Activated CD4-positive, alpha-beta T cell treated with anti-CD3 and anti-CD28 coated beads, Interleukin-2, amount 50 U/mL, for 48 hours (primary cell): ENCODE measurements at regions not wholly inside any gene's neighbourhood (a gene's known extent, or its start where the extent isn't known, plus 50 kb on each side); places are given as distances from the start of the nearest gene placed in this dataset.
"Not testable (repeated sequence)": the region's sequence is repeated elsewhere in the genome, so short reads cannot be mapped to it uniquely, and the experiment has no call there.

Experiments used
- DNase-seq, 2 experiments: peaks; one replicate each; pipeline ENCODE4 v3.0.0-alpha.2; 2020

- not testable (repeated sequence) for DNase-seq
Measured at GRCh38 chr11:116666673-116667249, 106.0 kb downstream of the BUD13 start.

DNA sequence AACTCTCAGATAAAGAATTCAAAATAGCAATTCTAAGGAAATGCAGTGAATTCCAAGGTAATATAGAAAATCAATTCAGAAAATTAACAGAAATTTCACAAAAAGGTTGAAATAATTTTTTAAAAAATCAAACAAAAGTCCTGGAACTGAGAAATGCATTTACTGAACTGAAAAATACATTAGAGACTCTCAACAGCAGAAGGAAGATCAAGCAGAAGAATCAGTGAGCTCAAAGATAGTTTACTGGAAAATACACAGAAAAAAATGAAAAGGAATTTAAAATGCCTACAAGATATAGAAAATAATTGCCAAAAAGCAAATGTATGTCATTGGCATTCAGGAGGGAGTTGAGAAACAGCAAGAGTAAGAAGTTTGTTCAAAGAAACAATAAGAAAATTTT, 107.3 kb downstream of the BUD13 start:
- DNase-seq, result no peak

DNA sequence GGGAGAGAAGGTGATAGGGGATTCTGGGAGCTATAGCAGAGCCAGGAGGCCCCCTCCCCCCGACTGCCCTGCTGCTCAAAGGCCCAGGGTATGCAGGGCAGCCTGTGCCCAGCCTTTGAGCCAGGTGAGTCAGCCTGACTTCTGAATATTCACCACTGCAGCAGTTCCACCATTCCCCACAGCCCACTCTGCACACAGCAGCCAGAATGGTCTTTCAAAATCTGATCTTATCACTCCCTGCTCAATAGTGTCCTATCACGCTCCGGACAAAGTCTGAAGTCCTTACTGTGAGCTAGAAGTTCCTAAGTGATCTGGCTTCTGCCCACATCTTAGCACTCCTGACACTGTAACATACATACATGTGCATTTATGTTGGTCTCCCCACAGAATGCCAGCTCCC, 111.7 kb downstream of the BUD13 start:
- no peak for DNase-seq

DNA sequence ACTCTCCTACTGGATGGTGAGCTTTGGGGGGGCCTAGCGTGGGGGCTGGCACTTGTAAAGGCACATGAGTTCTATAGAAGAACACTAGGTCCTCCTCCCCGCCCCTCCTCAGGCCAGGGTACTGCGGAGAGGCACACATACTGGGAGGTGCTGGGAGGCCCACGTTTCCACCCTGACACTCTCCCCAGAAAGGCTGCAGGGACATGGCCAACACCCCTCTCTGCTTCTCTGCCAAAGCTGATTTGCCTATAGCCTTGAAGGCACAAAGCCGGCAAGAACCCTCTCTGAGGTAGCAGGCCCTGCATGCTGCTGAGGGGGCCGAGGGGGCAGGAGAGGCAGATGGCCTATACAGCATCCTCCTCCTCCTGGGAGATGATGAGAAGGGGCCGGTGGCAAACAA, 112.8 kb downstream of the BUD13 start:
- DNase-seq, result no peak

DNA sequence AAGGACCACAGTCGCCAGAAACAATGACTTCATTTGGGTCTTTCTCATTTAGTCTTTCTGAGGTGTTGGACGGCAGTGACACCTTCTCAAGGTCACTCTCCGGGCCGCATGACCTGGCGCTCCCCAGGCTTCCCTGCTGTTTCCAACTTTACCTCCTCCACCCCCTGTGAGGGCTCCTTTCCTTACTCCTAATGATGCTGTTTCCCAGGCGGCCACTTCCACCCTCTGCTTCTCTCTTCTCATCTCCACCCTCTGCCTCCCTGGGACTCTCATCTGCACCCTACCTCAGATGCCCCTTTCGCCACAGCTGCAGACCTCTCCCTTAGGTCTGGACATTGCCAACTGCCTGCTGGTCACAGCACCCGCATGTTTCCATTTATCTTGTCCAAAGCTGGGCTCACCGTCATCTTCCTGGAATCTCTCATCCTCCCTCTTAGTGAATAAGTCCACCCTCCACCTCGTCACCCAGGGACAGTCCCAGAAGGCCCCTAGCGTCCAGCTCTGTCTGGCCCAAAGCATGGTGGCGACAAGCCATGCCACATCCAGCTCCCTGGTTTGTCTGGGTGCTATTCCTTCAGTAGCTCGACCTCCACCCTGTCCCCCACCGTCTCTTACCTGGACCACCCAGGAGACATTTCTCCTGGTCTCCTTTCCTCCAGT, 113.8 kb downstream of the BUD13 start:
- DNase-seq, result no peak

DNA sequence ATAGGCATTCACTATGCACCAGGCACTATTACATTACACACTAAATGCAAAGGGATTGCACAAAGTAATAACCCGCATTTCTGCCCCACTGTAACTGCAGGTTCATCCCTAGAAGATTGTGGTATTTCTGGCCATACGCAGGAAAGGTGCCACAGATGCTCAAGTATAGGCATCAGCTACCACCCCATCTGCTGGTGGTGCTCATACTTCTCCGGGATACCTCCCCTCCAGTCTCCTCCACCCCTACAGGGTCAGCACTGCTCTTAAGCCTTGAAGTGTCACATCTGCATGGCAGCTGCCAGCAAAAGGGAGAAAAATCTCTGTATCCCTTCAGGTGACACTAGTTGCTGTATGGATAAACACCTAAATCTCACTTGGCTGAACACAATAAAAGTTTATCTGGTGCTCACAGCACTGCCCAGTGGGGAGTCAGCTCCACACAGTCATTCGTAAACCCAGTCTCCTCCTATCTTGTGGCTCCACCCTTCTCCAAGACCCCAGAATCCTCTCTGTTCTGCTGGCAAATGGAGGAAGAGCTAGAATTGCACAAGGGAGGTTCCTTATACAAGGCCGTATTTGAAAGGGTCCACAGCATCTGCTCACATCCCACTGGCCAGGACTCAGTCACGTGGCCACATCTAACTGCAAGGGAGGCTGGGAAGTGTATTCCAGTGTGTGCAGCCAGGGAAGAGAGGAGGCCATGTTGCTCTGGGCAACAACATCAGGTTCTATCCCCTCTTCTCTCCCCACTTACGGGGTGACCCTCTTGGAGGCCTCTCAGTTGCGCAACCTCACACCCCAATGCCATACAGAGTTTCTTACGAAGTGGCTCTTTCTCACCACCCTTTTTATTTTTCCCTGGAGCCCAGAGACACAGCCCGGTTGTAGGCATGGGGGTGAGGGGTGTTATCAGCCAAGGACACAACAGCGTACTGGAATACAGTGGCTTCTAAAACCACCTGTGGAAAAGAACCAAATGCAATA, 114.7 kb downstream of the BUD13 start:
- no peak for DNase-seq

DNA sequence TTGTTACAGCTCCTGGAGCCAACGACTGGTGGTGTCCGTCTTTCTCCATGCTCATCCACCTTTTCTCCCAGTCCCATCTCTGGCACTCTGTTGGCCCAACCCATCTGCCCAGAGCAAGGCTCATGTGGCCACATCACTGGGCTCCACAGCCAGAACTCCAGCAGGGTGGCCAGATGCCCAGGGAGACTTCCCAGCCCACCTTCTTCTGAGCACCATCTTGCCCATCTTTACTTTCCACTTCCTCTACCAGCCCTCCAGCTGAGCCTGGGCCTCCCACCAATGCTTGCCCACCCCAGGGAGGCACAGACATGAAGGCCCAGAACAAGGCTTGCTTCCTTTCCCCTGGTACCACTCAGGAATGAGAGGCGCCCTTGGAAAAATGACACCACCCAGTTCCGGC, 116.8 kb downstream of the BUD13 start:
- DNase-seq, result no peak

DNA sequence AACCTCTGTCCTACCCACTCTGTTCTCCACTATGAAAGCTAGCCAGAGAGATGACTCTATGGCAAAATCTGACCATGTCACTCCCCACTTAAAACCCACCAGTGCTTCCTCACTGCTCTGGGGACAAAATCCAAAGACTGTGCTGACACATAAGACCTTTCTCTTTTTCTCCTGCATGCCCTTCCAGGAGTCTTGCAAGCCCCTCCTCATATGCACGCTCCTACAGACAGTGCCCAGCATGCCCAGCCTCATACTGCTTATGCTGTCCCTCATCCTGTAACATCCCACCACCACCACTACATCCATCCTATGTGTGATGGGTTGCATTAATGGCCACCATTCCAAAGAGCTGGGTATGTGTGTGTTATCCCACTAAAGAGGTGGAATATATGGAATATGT, 118.3 kb downstream of the BUD13 start:
- no peak for DNase-seq

DNA sequence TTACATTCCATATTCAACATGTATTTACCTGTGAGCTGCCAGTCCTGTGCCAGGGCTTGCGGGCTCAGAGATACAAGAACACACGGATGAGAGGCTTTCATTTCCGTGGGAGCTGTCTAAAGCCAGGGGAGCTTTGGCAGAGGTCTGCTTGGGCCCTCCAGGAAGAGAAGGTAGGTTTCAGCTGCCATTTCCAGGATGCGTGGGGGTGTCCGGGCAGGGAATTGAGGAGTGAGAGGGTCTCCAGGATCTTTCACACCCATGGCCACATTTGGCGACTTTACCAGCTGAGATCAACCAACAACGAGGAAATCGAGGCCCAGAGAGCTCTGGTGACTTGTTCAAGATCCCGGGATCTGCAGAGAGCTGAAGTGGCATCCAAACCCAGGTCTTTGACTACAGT, 119.6 kb downstream of the BUD13 start:
- no peak for DNase-seq

DNA sequence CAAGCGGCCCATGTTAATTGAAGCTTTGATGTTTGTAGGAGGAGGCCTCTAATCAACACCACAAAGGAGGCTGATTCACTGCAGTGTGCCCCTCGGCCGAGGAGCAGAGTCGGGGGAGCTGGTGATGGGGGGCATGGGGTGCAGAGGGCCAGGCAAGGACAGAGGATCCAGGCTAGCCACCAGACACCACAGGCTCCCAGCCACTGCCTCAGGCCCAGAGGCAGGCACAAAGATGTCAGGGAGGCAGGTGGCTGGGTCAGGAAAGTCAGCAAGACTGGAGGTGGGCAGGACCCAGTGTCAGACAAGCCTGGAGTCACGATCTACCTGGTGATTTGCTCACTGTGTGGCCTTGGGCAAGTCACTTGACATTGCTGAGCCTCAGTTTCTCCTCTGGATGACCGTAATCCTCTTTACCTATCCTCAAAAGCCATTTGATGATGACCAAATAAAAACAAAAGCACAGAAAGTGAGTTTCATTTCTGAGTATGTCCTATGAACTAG, 121.0 kb downstream of the BUD13 start:
- no peak for DNase-seq

GRCh38 chr11:116651098-116651736, 121.6 kb downstream of the BUD13 start:
- DNase-seq, result no peak

- DNase-seq, result no peak
Measured at GRCh38 chr11:116650052-116650451, 122.7 kb downstream of the BUD13 start.

GRCh38 chr11:116649268-116649667, 123.5 kb downstream of the BUD13 start:
- no peak for DNase-seq

- DNase-seq, result no peak
Measured at GRCh38 chr11:116648247-116649174, 124.3 kb downstream of the BUD13 start.

- no peak for DNase-seq
Measured at GRCh38 chr11:116647305-116648080, 125.3 kb downstream of the BUD13 start.

GRCh38 chr11:116646191-116646590, 126.6 kb downstream of the BUD13 start:
- DNase-seq, result no peak

- DNase-seq, result no peak
Measured at GRCh38 chr11:116644941-116645305, 127.9 kb downstream of the BUD13 start.

DNA sequence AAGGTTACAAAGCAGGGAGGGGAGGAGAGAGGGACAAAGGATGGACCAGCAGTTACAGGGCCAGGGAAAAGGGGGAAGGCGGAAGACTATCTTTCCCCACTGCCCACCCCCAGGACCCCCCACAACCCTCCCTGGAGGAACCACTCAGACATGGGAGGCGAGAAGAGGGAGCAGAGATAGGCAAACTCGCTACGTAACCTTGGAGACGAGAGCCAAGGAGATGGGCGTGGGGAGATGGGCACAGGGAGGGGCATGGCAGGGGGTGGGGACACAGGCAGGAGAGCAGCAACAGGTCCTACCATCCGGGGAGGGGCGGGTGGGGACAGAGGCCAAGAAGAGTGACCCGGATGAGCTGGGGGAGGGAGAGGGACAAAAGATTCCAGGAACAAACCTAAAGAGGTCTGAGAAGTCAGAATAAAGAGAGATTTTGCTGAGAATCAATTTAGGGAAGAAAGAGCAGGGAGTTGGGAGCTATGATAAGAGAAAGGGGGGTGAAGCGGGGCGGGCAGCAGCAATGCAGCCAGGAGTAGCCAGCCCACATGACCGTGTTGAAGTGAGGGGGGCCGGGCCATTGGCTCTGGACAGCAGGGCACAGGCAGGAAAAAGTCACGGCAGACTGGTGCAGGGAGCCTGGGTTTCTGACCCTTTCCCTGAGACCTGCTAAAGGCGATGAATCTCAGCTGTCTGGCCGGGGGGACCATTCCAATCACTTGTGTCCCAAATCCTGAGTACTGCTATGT, 128.4 kb downstream of the BUD13 start:
- DNase-seq, result no peak

- no peak for DNase-seq
Measured at GRCh38 chr11:116643521-116643920, 129.3 kb downstream of the BUD13 start.

DNA sequence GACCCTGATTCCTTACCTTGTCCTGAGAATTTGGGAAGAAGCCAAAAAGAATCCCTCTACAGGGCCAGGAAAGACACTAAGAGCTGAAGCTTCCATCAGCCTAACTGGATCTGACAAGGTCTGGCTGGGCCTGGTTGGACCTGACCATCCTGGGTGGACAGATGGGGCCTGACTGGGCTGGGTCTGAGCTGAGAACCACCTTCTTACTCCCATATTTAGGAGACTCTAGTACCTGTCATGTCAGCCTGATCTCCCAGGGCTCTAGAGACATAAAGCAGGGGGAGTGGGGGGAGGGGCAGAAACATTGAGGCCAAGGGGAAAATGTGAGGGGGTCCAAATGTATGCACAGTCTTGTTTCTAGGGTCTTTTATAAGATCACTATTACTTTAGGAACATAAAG, 129.9 kb downstream of the BUD13 start:
- no peak for DNase-seq

GRCh38 chr11:116642481-116642880, 130.3 kb downstream of the BUD13 start:
- DNase-seq, result no peak
